ENCODE measurements at regions not wholly inside any gene's neighbourhood (a gene's known extent, or its start where the extent isn't known, plus 50 kb on each side); places are given as distances from the start of the nearest gene placed in this dataset.

DNA sequence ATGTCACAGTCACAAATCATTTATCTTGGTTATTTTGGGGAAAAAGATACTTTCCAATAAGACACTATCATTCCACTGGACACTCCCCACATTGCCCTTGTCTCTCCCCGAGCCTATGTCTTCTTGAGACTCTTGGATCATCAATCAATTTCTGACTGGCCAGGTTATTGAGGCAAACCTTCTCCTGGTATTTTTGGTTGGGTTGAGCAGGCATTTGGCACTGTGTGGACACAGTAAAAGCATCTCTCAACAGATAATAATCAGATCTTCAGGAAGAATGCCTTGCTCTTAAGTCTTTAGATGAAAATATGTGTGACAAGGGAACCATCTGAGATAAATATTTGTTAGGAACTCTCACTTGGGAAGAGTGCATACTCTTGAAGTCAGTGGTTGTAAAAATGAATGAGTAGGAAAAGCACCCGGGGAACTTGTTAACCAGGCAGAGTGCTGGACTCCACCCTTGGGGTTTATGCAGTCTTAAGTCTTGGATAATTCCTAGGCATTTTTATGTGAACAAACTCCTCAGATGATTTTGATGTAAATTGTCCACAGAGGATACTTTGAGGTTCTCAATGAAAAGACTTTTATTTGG is 223.8 kb upstream of the CLINT1 start:
- TF ChIP-seq, protein P1, sequence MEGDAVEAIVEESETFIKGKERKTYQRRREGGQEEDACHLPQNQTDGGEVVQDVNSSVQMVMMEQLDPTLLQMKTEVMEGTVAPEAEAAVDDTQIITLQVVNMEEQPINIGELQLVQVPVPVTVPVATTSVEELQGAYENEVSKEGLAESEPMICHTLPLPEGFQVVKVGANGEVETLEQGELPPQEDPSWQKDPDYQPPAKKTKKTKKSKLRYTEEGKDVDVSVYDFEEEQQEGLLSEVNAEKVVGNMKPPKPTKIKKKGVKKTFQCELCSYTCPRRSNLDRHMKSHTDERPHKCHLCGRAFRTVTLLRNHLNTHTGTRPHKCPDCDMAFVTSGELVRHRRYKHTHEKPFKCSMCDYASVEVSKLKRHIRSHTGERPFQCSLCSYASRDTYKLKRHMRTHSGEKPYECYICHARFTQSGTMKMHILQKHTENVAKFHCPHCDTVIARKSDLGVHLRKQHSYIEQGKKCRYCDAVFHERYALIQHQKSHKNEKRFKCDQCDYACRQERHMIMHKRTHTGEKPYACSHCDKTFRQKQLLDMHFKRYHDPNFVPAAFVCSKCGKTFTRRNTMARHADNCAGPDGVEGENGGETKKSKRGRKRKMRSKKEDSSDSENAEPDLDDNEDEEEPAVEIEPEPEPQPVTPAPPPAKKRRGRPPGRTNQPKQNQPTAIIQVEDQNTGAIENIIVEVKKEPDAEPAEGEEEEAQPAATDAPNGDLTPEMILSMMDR (IDR thresholded peaks at IDR 0.05), result no peak
- TF ChIP-seq POLR2A (IDR thresholded peaks at IDR 0.05), result no peak
